ENCODE measurements at regions not wholly inside any gene's neighbourhood (a gene's known extent, or its start where the extent isn't known, plus 50 kb on each side); places are given as distances from the start of the nearest gene placed in this dataset.

GRCh38 chr17:53941231-53941630 is 118.5 kb downstream of the KIF2B start:
- Mint-ChIP-seq H3K4me3 (ENCODE audit: unreplicated experiment) (no peak overlapping the region), H3K9me3 (ENCODE audit: unreplicated experiment) (no peaks in the 10 kb centered on the region), H3K4me1 (ENCODE audit: low read depth, unreplicated experiment) (no peaks in the 10 kb centered on the region), H3K27ac (ENCODE audit: unreplicated experiment) (no peak overlapping the region), H3K36me3 (ENCODE audit: insufficient read depth, unreplicated experiment) (no peaks in the 10 kb centered on the region), H3K27me3 (ENCODE audit: insufficient read depth, unreplicated experiment) (no peaks in the 10 kb centered on the region)
- intact Hi-C loops (cut with micrococcal nuclease; ENCODE audit: unreplicated experiment) = no loop called here
- Histone ChIP-seq H3K4me1 (no peaks in the 10 kb centered on the region), H3K4me3 (ENCODE audit: low read depth, low read length) (no peak overlapping the region), H3K36me3 (ENCODE audit: control insufficient read depth, insufficient read depth, low read length) (no peaks in the 10 kb centered on the region), H3K27me3 (replicated peaks; ENCODE audit: control insufficient read depth, insufficient read depth, low read length) (no peaks in the 10 kb centered on the region), H3K9me3 (no peaks in the 10 kb centered on the region)
- TF ChIP-seq CTCF (IDR thresholded peaks at IDR 0.05; ENCODE audit: insufficient read depth in 1 of 2, low read depth in 1 of 2, low read length in 1 of 2, severe bottlenecking in 1 of 2, unreplicated experiment in 1 of 2) = no peak
- no TSS peak for BruUV-seq (replicated peaks)
- ChIA-PET CTCF (no interaction called here), POLR2A (no interaction called here)
- no peak for DNase-seq

- H3K4me1 Mint-ChIP-seq (ENCODE audit: low read depth, unreplicated experiment) = no peaks in the 10 kb centered on the region
- CTCF ChIA-PET = interaction anchor here (0.6 kb wide), 1 partner anchor 50 kb away, joined by 7 read pairs; no protein-coding TSS in a partner anchor
Observed at GRCh38 chr17:53942436-53942835, 119.7 kb downstream of the KIF2B start.

GRCh38 chr17:53942898-53943297 is 120.2 kb downstream of the KIF2B start:
- Histone ChIP-seq H3K9me3 (no peaks in the 10 kb centered on the region), H3K27me3 (replicated peaks; ENCODE audit: control insufficient read depth, insufficient read depth, low read length) (no peaks in the 10 kb centered on the region), H3K4me1 (no peaks in the 10 kb centered on the region), H3K36me3 (ENCODE audit: control insufficient read depth, insufficient read depth, low read length) (no peaks in the 10 kb centered on the region), H3K4me3 (ENCODE audit: low read depth, low read length) (no peak overlapping the region)
- DNase-seq = no peak
- Mint-ChIP-seq H3K27ac (ENCODE audit: unreplicated experiment) (no peak overlapping the region), H3K4me3 (ENCODE audit: unreplicated experiment) (no peak overlapping the region), H3K27me3 (ENCODE audit: insufficient read depth, unreplicated experiment) (no peaks in the 10 kb centered on the region), H3K4me1 (ENCODE audit: low read depth, unreplicated experiment) (no peaks in the 10 kb centered on the region), H3K9me3 (ENCODE audit: unreplicated experiment) (no peaks in the 10 kb centered on the region), H3K36me3 (ENCODE audit: insufficient read depth, unreplicated experiment) (no peaks in the 10 kb centered on the region)
- intact Hi-C loops (cut with micrococcal nuclease; ENCODE audit: unreplicated experiment) = no loop called here
- no TSS peak for BruUV-seq (replicated peaks)
- TF ChIP-seq CTCF (IDR thresholded peaks at IDR 0.05; ENCODE audit: insufficient read depth in 1 of 2, low read depth in 1 of 2, low read length in 1 of 2, severe bottlenecking in 1 of 2, unreplicated experiment in 1 of 2) = no peak
- POLR2A ChIA-PET = no interaction called here
- CTCF ChIA-PET = interaction anchor here (0.6 kb wide), 1 partner anchor 51 kb away, joined by 7 read pairs; no protein-coding TSS in a partner anchor

More at GRCh38 chr17:53942436-53942835, 119.7 kb downstream of the KIF2B start:
- Mint-ChIP-seq H3K27me3 (ENCODE audit: insufficient read depth, unreplicated experiment) (no peaks in the 10 kb centered on the region), H3K9me3 (ENCODE audit: unreplicated experiment) (no peaks in the 10 kb centered on the region), H3K27ac (ENCODE audit: unreplicated experiment) (no peak overlapping the region), H3K4me3 (ENCODE audit: unreplicated experiment) (no peak overlapping the region), H3K36me3 (ENCODE audit: insufficient read depth, unreplicated experiment) (no peaks in the 10 kb centered on the region)
- no peaks in the 10 kb centered on the region for H3K36me3 ChIP-seq (ENCODE audit: control insufficient read depth, insufficient read depth, low read length)
- H3K27me3 ChIP-seq (replicated peaks; ENCODE audit: control insufficient read depth, insufficient read depth, low read length) = no peaks in the 10 kb centered on the region
- intact Hi-C loops (cut with micrococcal nuclease; ENCODE audit: unreplicated experiment) = no loop called here
- H3K4me1 ChIP-seq = no peaks in the 10 kb centered on the region
- H3K4me3 ChIP-seq (ENCODE audit: low read depth, low read length) = no peak overlapping the region
- no peak for DNase-seq
- H3K9me3 ChIP-seq = no peaks in the 10 kb centered on the region
- TF ChIP-seq CTCF (IDR thresholded peaks at IDR 0.05; ENCODE audit: insufficient read depth in 1 of 2, low read depth in 1 of 2, low read length in 1 of 2, severe bottlenecking in 1 of 2, unreplicated experiment in 1 of 2) = no peak
- POLR2A ChIA-PET = no interaction called here
- BruUV-seq (replicated peaks) = no TSS peak
